Tibial artery (tissue), 4 donors: ENCODE measurements at regions not wholly inside any gene's neighbourhood (a gene's known extent, or its start where the extent isn't known, plus 50 kb on each side); places are given as distances from the start of the nearest gene placed in this dataset.

Source experiments
- DNase-seq, 2 donors: peaks; one replicate each; pipeline ENCODE4 v3.0.0-alpha.2; 2019
- H3K27ac ChIP-seq, 2 donors: fragments of 200-600 bp; sonication (generic) in 1 of 2; 1 replicate in 1 of 2; 2 replicates in 1 of 2; pipeline ENCODE4 v1.5.1; 2018 to 2019; ENCODE audit warnings: mild to moderate bottlenecking in 1 of 2
- H3K27me3 ChIP-seq, 2 donors: fragments of 200-600 bp; sonication (generic) in 1 of 2; one replicate each; pipeline versions ENCODE4 v1.5.1 to v1.6.0; 2016 to 2019
- H3K36me3 ChIP-seq, 3 donors: fragments of 200-600 bp; sonication (generic) in 2 of 3; one replicate each; pipeline ENCODE4 v1.5.1; 2016 to 2019; ENCODE audit warnings: mild to moderate bottlenecking in 2 of 3
- H3K4me1 ChIP-seq, 4 donors: fragments of 200-600 bp; sonication (generic) in 2 of 4; 1 replicate in 3 of 4; 2 replicates in 1 of 4; pipeline ENCODE4 v1.5.1; 2016 to 2019
- H3K4me3 ChIP-seq, 2 donors: fragments of 200-600 bp; sonication (generic) in 1 of 2; 1 replicate in 1 of 2; 2 replicates in 1 of 2; pipeline ENCODE4 v1.5.1; 2018 to 2019; ENCODE audit warnings: mild to moderate bottlenecking in 2 of 2
- H3K9me3 ChIP-seq, 3 donors: fragments of 200-600 bp; sonication (generic) in 1 of 3; one replicate each; pipeline ENCODE4 v1.5.1; 2016 to 2019
- intact Hi-C: fragments of 100-400 bp; cut with DNase I; formaldehyde crosslinking; loops from one replicate; pipeline ENCODE4 v1.15.0; 2023; ENCODE audit warnings: low total_unique reads
- TF ChIP-seq, protein P1 (sequence below), 2 experiments: fragments of 200-600 bp in 1 of 2; fragments of 450-650 bp in 1 of 2; IDR thresholded peaks; one replicate each; pipeline ENCODE4 v1.5.1; 2017 to 2019; ENCODE audit warnings: antibody characterized with exemption in 2 of 2, mild to moderate bottlenecking in 1 of 2, moderate library complexity in 1 of 2

DNA sequence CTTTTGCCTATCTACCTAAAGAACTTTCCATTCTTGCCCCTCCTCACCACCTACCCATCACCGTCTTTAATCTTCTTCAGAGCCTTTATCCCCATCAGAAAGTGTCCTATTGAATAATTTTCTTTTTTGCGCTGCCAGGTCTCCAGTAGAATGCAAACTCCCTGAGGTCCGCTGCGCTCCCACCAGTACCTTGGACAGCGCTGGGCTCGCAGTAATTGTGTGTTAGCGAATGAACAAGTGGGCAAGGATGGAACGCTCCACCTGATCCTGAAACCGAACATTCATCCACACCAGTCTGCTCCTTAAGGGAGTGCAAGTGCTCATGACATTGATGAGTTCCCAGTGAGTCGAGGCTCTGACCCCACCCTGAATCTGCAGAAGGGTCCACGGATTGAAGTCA lies 391.2 kb downstream of the CDH26 start:
- H3K36me3 ChIP-seq, result no peaks in the 10 kb centered on the region
- no peaks in the 10 kb centered on the region for H3K9me3 ChIP-seq
- H3K27ac ChIP-seq, result no peak overlapping the region
- intact Hi-C loops, result no loop called here
- H3K4me1 ChIP-seq, result no peaks in the 10 kb centered on the region
- DNase-seq, result no peak
- TF ChIP-seq, protein P1, sequence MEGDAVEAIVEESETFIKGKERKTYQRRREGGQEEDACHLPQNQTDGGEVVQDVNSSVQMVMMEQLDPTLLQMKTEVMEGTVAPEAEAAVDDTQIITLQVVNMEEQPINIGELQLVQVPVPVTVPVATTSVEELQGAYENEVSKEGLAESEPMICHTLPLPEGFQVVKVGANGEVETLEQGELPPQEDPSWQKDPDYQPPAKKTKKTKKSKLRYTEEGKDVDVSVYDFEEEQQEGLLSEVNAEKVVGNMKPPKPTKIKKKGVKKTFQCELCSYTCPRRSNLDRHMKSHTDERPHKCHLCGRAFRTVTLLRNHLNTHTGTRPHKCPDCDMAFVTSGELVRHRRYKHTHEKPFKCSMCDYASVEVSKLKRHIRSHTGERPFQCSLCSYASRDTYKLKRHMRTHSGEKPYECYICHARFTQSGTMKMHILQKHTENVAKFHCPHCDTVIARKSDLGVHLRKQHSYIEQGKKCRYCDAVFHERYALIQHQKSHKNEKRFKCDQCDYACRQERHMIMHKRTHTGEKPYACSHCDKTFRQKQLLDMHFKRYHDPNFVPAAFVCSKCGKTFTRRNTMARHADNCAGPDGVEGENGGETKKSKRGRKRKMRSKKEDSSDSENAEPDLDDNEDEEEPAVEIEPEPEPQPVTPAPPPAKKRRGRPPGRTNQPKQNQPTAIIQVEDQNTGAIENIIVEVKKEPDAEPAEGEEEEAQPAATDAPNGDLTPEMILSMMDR (IDR thresholded peaks at IDR 0.05), result no peak
- H3K4me3 ChIP-seq, result no peak overlapping the region
- H3K27me3 ChIP-seq, result no peaks in the 10 kb centered on the region

DNA sequence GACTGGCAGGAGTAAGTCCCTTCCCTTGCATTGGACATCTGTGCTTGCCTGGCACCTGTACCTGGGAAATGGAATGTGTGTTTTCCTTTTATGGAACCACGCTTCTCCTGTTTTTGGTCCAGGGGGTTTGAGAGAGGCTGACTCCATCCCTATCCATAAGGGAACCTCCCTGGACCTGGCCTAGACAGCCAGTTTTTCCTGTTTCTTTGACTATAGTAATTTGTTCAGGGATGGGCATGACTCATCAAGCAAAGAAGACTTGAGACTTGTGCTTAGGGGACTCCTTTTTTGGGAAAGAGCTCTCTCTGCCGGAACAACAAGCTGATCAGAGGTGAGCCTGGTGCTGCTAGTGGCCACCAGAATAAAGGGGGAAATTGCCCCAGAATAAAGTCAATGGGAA lies 393.8 kb downstream of the CDH26 start:
- Histone ChIP-seq H3K36me3 (no peaks in the 10 kb centered on the region), H3K27ac (no peak overlapping the region), H3K4me3 (no peak overlapping the region), H3K27me3 (no peaks in the 10 kb centered on the region), H3K4me1 (no peaks in the 10 kb centered on the region), H3K9me3 (no peaks in the 10 kb centered on the region)
- DNase-seq, result no peak
- TF ChIP-seq, protein P1 (IDR thresholded peaks at IDR 0.05), result no peak
- intact Hi-C loops, result no loop called here

DNA sequence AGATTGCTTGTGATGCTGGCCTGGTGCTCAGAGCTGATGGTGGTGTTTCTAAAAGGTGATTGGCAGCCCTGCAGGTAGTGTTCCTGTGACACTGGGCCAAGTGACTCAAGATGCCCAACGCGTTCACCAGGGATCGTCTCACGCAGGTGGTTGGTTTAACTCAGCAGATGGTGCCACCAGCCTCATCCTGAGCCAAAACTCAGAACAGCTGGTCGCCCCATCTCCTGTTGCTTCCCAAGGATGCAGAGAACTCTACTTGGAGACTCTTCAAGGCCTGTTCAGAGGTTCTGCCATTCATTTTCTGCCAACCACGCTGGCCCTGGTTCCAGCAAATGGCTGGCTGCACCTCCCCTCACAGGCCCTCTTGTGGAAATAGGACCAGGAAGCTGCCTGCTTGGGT lies 394.4 kb downstream of the CDH26 start:
- Histone ChIP-seq H3K27me3 (no peaks in the 10 kb centered on the region), H3K27ac (no peak overlapping the region), H3K4me1 (no peaks in the 10 kb centered on the region), H3K36me3 (no peaks in the 10 kb centered on the region), H3K4me3 (no peak overlapping the region), H3K9me3 (no peaks in the 10 kb centered on the region)
- intact Hi-C loops, result no loop called here
- TF ChIP-seq, protein P1 (IDR thresholded peaks at IDR 0.05), result no peak
- no peak for DNase-seq

DNA sequence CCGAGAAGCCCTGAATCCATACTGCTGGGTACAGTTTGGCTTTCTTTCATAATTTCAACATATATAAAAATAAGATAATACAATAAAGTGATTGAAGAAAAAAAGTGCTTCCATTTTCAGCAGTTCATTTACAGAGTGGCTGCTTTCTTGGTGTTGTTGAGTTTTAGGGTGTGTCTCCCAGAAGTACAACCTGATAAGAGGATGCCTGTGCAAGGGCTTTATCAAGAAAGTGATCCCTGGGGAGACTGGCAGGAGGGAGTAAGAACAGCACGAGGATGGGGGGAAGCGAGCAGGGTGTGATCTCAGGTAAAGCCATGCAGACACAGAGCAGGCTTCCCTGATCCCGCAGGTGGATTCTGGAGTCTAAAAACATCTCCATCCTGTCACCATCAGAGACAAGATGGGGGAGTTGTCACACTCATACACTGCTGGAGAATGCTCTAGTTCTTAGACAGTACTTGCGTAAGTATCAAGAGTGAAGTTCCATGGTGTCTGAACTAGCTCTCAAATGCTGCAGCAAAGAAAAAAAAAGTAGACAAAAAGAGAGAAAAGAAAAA lies 395.9 kb downstream of the CDH26 start:
- TF ChIP-seq, protein P1 (IDR thresholded peaks at IDR 0.05), result no peak
- no peak overlapping the region for H3K4me3 ChIP-seq
- H3K4me1 ChIP-seq, result no peaks in the 10 kb centered on the region
- H3K9me3 ChIP-seq, result no peaks in the 10 kb centered on the region
- intact Hi-C loops, result no loop called here
- DNase-seq, result no peak
- no peaks in the 10 kb centered on the region for H3K36me3 ChIP-seq
- H3K27ac ChIP-seq, result no peak overlapping the region
- no peaks in the 10 kb centered on the region for H3K27me3 ChIP-seq

DNA sequence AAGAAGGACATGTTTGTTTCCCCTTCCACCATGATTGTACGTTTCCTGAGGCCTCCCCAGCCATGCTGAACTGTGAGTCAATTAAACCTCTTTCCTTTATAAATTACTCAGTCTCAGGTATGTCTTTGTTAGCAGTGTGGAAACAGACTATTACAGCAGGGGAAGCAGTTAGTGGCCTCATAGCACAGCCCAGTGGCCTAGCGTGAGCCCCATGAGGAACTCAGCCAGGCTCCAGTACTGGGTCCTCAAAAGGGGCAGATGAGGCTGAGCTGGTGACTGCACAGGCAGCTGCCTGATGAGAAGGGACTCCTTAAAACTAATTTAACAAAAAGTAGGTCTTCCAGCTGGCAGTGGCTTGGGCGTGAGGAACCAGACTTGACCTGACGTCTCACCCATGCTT lies 399.9 kb downstream of the CDH26 start:
- H3K4me1 ChIP-seq, result no peaks in the 10 kb centered on the region
- no peaks in the 10 kb centered on the region for H3K9me3 ChIP-seq
- intact Hi-C loops, result no loop called here
- no peak overlapping the region for H3K27ac ChIP-seq
- H3K36me3 ChIP-seq, result no peaks in the 10 kb centered on the region
- no peaks in the 10 kb centered on the region for H3K27me3 ChIP-seq
- DNase-seq, result no peak
- TF ChIP-seq, protein P1 (IDR thresholded peaks at IDR 0.05), result no peak
- no peak overlapping the region for H3K4me3 ChIP-seq

DNA sequence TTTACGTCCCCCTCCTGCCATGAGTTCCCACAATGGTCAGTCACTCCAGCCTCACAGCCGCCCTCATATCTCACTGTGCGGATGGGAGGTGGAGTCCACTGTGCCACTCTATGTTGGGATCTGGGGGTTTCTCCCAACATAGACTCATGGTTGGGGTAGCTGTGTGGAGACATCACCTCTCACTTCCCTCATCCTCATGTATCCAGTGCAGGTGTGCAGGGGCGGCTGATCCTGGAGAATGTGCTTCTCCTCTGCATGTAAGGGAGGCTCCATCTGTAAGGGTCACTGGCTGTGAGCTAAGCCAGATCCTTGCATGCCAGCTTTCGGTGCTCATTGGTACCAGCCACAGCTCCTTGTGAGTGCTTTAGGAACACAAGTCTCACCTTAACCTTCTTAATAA lies 400.8 kb downstream of the CDH26 start:
- Histone ChIP-seq H3K4me1 (no peaks in the 10 kb centered on the region), H3K27ac (no peak overlapping the region), H3K4me3 (no peak overlapping the region), H3K36me3 (no peaks in the 10 kb centered on the region), H3K9me3 (no peaks in the 10 kb centered on the region), H3K27me3 (no peaks in the 10 kb centered on the region)
- intact Hi-C loops, result no loop called here
- DNase-seq, result no peak
- TF ChIP-seq, protein P1 (IDR thresholded peaks at IDR 0.05), result no peak
